ENCODE measurements at regions not wholly inside any gene's neighbourhood (a gene's known extent, or its start where the extent isn't known, plus 50 kb on each side); places are given as distances from the start of the nearest gene placed in this dataset.
A peak's percentile ranks its signal among the peaks of the same experiment; 100 is the strongest.

- no peak overlapping the region for H3K27ac Mint-ChIP-seq
- peaks cover 24 to 37% of the 10 kb centered on the region in 2 donors for H3K27me3 Mint-ChIP-seq
- no peaks in the 10 kb centered on the region for H3K9me3 Mint-ChIP-seq
- H3K4me3 Mint-ChIP-seq, result no peak overlapping the region
- peaks cover 4 to 5% of the 10 kb centered on the region in 2 donors for H3K4me1 Mint-ChIP-seq (ENCODE audit: low read depth in 2 of 2)
- ATAC-seq (no peak), DNase-seq (ENCODE audit: low spot score) (no peak)
- H3K36me3 Mint-ChIP-seq, result peaks cover 5% of the 10 kb centered on the region
Observed at GRCh38 chr4:108512615-108513505, 107.5 kb upstream of the RPL34 start.

- Mint-ChIP-seq H3K27ac (no peak overlapping the region), H3K9me3 (peaks cover 4% of the 10 kb centered on the region), H3K4me3 (no peak overlapping the region), H3K36me3 (peaks cover 14% of the 10 kb centered on the region), H3K27me3 (peaks cover 26 to 37% of the 10 kb centered on the region in 2 donors), H3K4me1 (ENCODE audit: low read depth in 2 of 2) (peaks cover 4 to 5% of the 10 kb centered on the region in 2 donors)
- ATAC-seq, result no peak
- DNase-seq (ENCODE audit: low spot score), result no peak
Observed at GRCh38 chr4:108511618-108512017, 108.8 kb upstream of the RPL34 start.

GRCh38 chr4:108502356-108502755 is 118.0 kb upstream of the RPL34 start:
- Mint-ChIP-seq H3K27me3 (peaks cover 18 to 20% of the 10 kb centered on the region in 2 donors), H3K4me3 (no peak overlapping the region), H3K4me1 (ENCODE audit: low read depth in 2 of 2) (peaks cover 0 to 4% of the 10 kb centered on the region in 2 donors), H3K36me3 (peaks cover 9% of the 10 kb centered on the region), H3K27ac (no peak overlapping the region), H3K9me3 (peaks cover 3% of the 10 kb centered on the region)
- no peak for DNase-seq (ENCODE audit: low spot score)
- ATAC-seq, result no peak

GRCh38 chr4:108498925-108499324 is 121.5 kb upstream of the RPL34 start:
- Mint-ChIP-seq H3K36me3 (peaks cover 8% of the 10 kb centered on the region), H3K27ac (no peak overlapping the region), H3K4me3 (no peak overlapping the region), H3K9me3 (peaks cover 3% of the 10 kb centered on the region), H3K27me3 (peaks cover 7 to 35% of the 10 kb centered on the region in 2 donors), H3K4me1 (ENCODE audit: low read depth in 2 of 2) (no peaks in the 10 kb centered on the region)
- no peak for ATAC-seq
- no peak for DNase-seq (ENCODE audit: low spot score)

- DNase-seq (ENCODE audit: low spot score) (no peak), ATAC-seq (no peak)
- peaks cover 17% of the 10 kb centered on the region for H3K9me3 Mint-ChIP-seq
- H3K27ac Mint-ChIP-seq, result no peak overlapping the region
- H3K27me3 Mint-ChIP-seq, result peaks cover 9 to 51% of the 10 kb centered on the region in 2 donors
- H3K36me3 Mint-ChIP-seq, result peaks cover 22% of the 10 kb centered on the region
- no peaks in the 10 kb centered on the region for H3K4me1 Mint-ChIP-seq (ENCODE audit: low read depth in 2 of 2)
- no peak overlapping the region for H3K4me3 Mint-ChIP-seq
Observed at GRCh38 chr4:108493596-108493931, 126.8 kb upstream of the RPL34 start.

- ATAC-seq (no peak), DNase-seq (ENCODE audit: low spot score) (no peak)
- H3K36me3 Mint-ChIP-seq, result peaks cover 22% of the 10 kb centered on the region
- H3K27ac Mint-ChIP-seq, result no peak overlapping the region
- no peak overlapping the region for H3K4me3 Mint-ChIP-seq
- peaks cover 17% of the 10 kb centered on the region for H3K9me3 Mint-ChIP-seq
- H3K4me1 Mint-ChIP-seq (ENCODE audit: low read depth in 2 of 2), result no peaks in the 10 kb centered on the region
- H3K27me3 Mint-ChIP-seq, result peaks cover 9 to 45% of the 10 kb centered on the region in 2 donors
Observed at GRCh38 chr4:108492816-108493595, 127.4 kb upstream of the RPL34 start.

- DNase-seq (ENCODE audit: low spot score) (no peak), ATAC-seq (no peak)
- Mint-ChIP-seq H3K27me3 (peaks cover 15 to 17% of the 10 kb centered on the region in 2 donors), H3K36me3 (peaks cover 14% of the 10 kb centered on the region), H3K4me1 (ENCODE audit: low read depth in 2 of 2) (peaks cover 2 to 8% of the 10 kb centered on the region in 2 donors), H3K9me3 (peaks cover 14% of the 10 kb centered on the region), H3K27ac (no peak overlapping the region), H3K4me3 (no peak overlapping the region)
Observed at GRCh38 chr4:108488865-108489264, 131.5 kb upstream of the RPL34 start.

- DNase-seq (ENCODE audit: low spot score), result no peak
- Mint-ChIP-seq H3K27ac (no peak overlapping the region), H3K4me1 (ENCODE audit: low read depth in 2 of 2) (peaks cover 18 to 26% of the 10 kb centered on the region in 2 donors), H3K9me3 (no peaks in the 10 kb centered on the region), H3K27me3 (peaks cover 12 to 17% of the 10 kb centered on the region in 2 donors), H3K36me3 (no peaks in the 10 kb centered on the region), H3K4me3 (no peak overlapping the region)
- ATAC-seq, result no peak
Observed at GRCh38 chr4:108486046-108486445, 134.3 kb upstream of the RPL34 start.

GRCh38 chr4:108484187-108484586 is 136.2 kb upstream of the RPL34 start:
- H3K4me3 Mint-ChIP-seq, result peak overlapping the region; percentile 55
- peaks cover 18 to 26% of the 10 kb centered on the region in 2 donors for H3K4me1 Mint-ChIP-seq (ENCODE audit: low read depth in 2 of 2)
- H3K27me3 Mint-ChIP-seq, result peaks cover 5 to 12% of the 10 kb centered on the region in 2 donors
- H3K27ac Mint-ChIP-seq, result peak overlapping the region in 1 of 2 donors; percentile 1
- ATAC-seq (no peak), DNase-seq (ENCODE audit: low spot score) (no peak)
- no peaks in the 10 kb centered on the region for H3K9me3 Mint-ChIP-seq
- H3K36me3 Mint-ChIP-seq, result no peaks in the 10 kb centered on the region

GRCh38 chr4:108483650-108484049 is 136.7 kb upstream of the RPL34 start:
- Mint-ChIP-seq H3K27ac (peak overlapping the region in 1 of 2 donors; percentile 1), H3K27me3 (peaks cover 0 to 12% of the 10 kb centered on the region in 2 donors), H3K36me3 (no peaks in the 10 kb centered on the region), H3K9me3 (no peaks in the 10 kb centered on the region), H3K4me3 (peak overlapping the region; percentile 55), H3K4me1 (ENCODE audit: low read depth in 2 of 2) (peaks cover 18 to 26% of the 10 kb centered on the region in 2 donors)
- ATAC-seq (no peak), DNase-seq (ENCODE audit: low spot score) (no peak)

- Mint-ChIP-seq H3K27ac (peak overlapping the region; percentile 1 to 53), H3K27me3 (peaks cover 0 to 12% of the 10 kb centered on the region in 2 donors), H3K4me3 (peak overlapping the region; percentile 55), H3K9me3 (no peaks in the 10 kb centered on the region), H3K36me3 (no peaks in the 10 kb centered on the region), H3K4me1 (ENCODE audit: low read depth in 2 of 2) (peaks cover 18 to 26% of the 10 kb centered on the region in 2 donors)
- DNase-seq (ENCODE audit: low spot score) (no peak), ATAC-seq (peak; percentile 63 to 82)
Observed at GRCh38 chr4:108483079-108483478, 137.3 kb upstream of the RPL34 start.

- H3K36me3 Mint-ChIP-seq, result no peaks in the 10 kb centered on the region
- H3K4me1 Mint-ChIP-seq (ENCODE audit: low read depth in 2 of 2), result peaks cover 18 to 26% of the 10 kb centered on the region in 2 donors
- no peak overlapping the region for H3K4me3 Mint-ChIP-seq
- H3K27ac Mint-ChIP-seq, result no peak overlapping the region
- no peak for ATAC-seq
- H3K27me3 Mint-ChIP-seq, result peaks cover 0 to 9% of the 10 kb centered on the region in 2 donors
- no peaks in the 10 kb centered on the region for H3K9me3 Mint-ChIP-seq
- no peak for DNase-seq (ENCODE audit: low spot score)
Observed at GRCh38 chr4:108480881-108481280, 139.5 kb upstream of the RPL34 start.

- Mint-ChIP-seq H3K9me3 (no peaks in the 10 kb centered on the region), H3K4me3 (no peak overlapping the region), H3K36me3 (no peaks in the 10 kb centered on the region), H3K27me3 (peaks cover 0 to 2% of the 10 kb centered on the region in 2 donors), H3K27ac (no peak overlapping the region), H3K4me1 (ENCODE audit: low read depth in 2 of 2) (peaks cover 4 to 6% of the 10 kb centered on the region in 2 donors)
- no peak for DNase-seq (ENCODE audit: low spot score)
- ATAC-seq, result no peak
Observed at GRCh38 chr4:108477527-108478108, 142.8 kb upstream of the RPL34 start.

Measured in natural killer cell treated with Interleukin-12 subunit alpha and Interleukin-12 subunit beta and Interleukin-15 and Interleukin-18, amount 100 ng/mL, for 72 hours (primary cell).